SK-N-SH treated with all-trans-retinoic acid at 6 μM for 48 hours (cell line): ENCODE measurements at regions not wholly inside any gene's neighbourhood (a gene's known extent, or its start where the extent isn't known, plus 50 kb on each side); places are given as distances from the start of the nearest gene placed in this dataset.

Experiments used
- ATAC-seq: fragments of 200-7000 bp; cut with Tn5 transposase; 3 replicates; pipeline ENCODE4 v1.9.1; 2020; ENCODE audit warnings: mild to moderate bottlenecking, moderate library complexity
- BACH2 ChIP-seq: fragments of 250-450 bp; sonication (Bioruptor Pico); IDR thresholded peaks from 2 replicates; pipeline ENCODE4 v1.9.0; 2021; ENCODE audit warnings: mild to moderate bottlenecking, borderline replicate concordance
- CSDC2 ChIP-seq: fragments of 250-450 bp; sonication (Bioruptor Pico); IDR thresholded peaks from 2 replicates; pipeline ENCODE4 v1.5.0; 2020; ENCODE audit warnings: mild to moderate bottlenecking, moderate library complexity
- ESRRG ChIP-seq: fragments of 250-450 bp; sonication (Bioruptor Pico); IDR thresholded peaks from 2 replicates; pipeline ENCODE4 v1.6.1; 2021; ENCODE audit warnings: mild to moderate bottlenecking
- GLIS3 ChIP-seq: fragments of 250-450 bp; sonication (Bioruptor Pico); IDR thresholded peaks from 2 replicates; pipeline ENCODE4 v1.5.0; 2020; ENCODE audit warnings: mild to moderate bottlenecking, moderate library complexity
- ISL1 ChIP-seq: fragments of 250-450 bp; sonication (Bioruptor Pico); IDR thresholded peaks from 2 replicates; pipeline ENCODE4 v2.1.2; 2022; ENCODE audit warnings: mild to moderate bottlenecking, moderate library complexity
- OSR1 ChIP-seq: fragments of 250-450 bp; sonication (Bioruptor Pico); IDR thresholded peaks from 2 replicates; pipeline ENCODE4 v1.8.0; 2022; ENCODE audit warnings: moderate library complexity, mild to moderate bottlenecking, inconsistent platforms
- RARB ChIP-seq: fragments of 250-450 bp; sonication (Bioruptor Pico); IDR thresholded peaks from 2 replicates; pipeline ENCODE4 v1.8.0; 2021; ENCODE audit warnings: mild to moderate bottlenecking, moderate library complexity
- TCF4 ChIP-seq: fragments of 250-450 bp; sonication (Bioruptor Pico); IDR thresholded peaks from 2 replicates; pipeline ENCODE4 v1.8.0; 2021; ENCODE audit warnings: mild to moderate bottlenecking, moderate library complexity, borderline replicate concordance
- ZC3H10 ChIP-seq: fragments of 250-450 bp; sonication (Bioruptor Pico); IDR thresholded peaks from 2 replicates; pipeline ENCODE4 v1.5.1; 2021; ENCODE audit warnings: mild to moderate bottlenecking, moderate library complexity
- ZFP3 ChIP-seq: fragments of 250-450 bp; sonication (Bioruptor Pico); IDR thresholded peaks from 2 replicates; pipeline ENCODE4 v1.5.0; 2020; ENCODE audit warnings: mild to moderate bottlenecking, moderate library complexity
- ZFP30 ChIP-seq: fragments of 450-650 bp; formaldehyde crosslinking; IDR thresholded peaks from 2 replicates; pipeline ENCODE4 v1.5.0; 2022; ENCODE audit warnings: mild to moderate bottlenecking, moderate library complexity
- ZNF565 ChIP-seq: fragments of 450-650 bp; formaldehyde crosslinking; conservative IDR thresholded peaks from 2 replicates; pipeline ENCODE4 v1.5.0; 2020; ENCODE audit warnings: low read depth, mild to moderate bottlenecking, moderate library complexity
- ZNF70 ChIP-seq: fragments of 450-650 bp; formaldehyde crosslinking; IDR thresholded peaks from 2 replicates; pipeline ENCODE4 v1.5.0; 2020; ENCODE audit warnings: mild to moderate bottlenecking, moderate library complexity
- ZNF8 ChIP-seq: fragments of 450-650 bp; formaldehyde crosslinking; IDR thresholded peaks from 2 replicates; pipeline ENCODE4 v1.5.0; 2020; ENCODE audit warnings: mild to moderate bottlenecking, moderate library complexity
- TF ChIP-seq, protein P1 (sequence below): fragments of 250-450 bp; sonication (Bioruptor Pico); IDR thresholded peaks from 2 replicates; pipeline ENCODE4 v1.5.1; 2020; ENCODE audit warnings: low read depth, mild to moderate bottlenecking, moderate library complexity
- TF ChIP-seq, protein P2 (sequence below): fragments of 250-450 bp; sonication (Bioruptor Pico); IDR thresholded peaks from 2 replicates; pipeline ENCODE4 v1.8.0; 2021; ENCODE audit warnings: low read depth, mild to moderate bottlenecking, moderate library complexity, borderline replicate concordance
- TF ChIP-seq, protein P3 (sequence below): fragments of 250-450 bp; sonication (Bioruptor Pico); IDR thresholded peaks from 2 replicates; pipeline ENCODE4 v1.5.1; 2021; ENCODE audit warnings: mild to moderate bottlenecking, moderate library complexity
- TF ChIP-seq, protein P4 (sequence below): fragments of 250-450 bp; sonication (Bioruptor Pico); IDR thresholded peaks from 2 replicates; pipeline ENCODE4 v1.8.0; 2020; ENCODE audit warnings: mild to moderate bottlenecking, moderate library complexity, borderline replicate concordance
- TF ChIP-seq, protein P5 (sequence below): fragments of 250-450 bp; sonication (Bioruptor Pico); IDR thresholded peaks from 2 replicates; pipeline ENCODE4 v1.5.0; 2020; ENCODE audit warnings: mild to moderate bottlenecking, moderate library complexity

DNA sequence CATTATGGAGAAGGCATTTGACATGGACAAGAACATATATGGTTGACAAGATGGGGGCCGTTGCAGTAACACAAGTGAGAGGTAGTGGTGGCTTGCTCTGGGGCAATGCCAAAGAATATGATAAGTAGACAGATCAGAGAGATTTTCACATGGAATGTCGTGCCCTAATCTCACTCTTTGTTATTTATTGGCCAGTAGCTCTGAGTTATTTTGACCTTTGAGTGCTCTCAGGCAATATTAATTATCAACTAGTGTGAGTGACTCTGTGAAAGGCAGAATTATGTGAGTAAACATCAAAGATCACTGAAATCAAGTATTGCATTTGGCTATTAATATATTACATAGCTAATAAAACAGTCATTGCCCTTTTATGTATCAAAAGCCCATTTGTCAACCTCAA lies 164.9 kb upstream of the ADAMTS9 start:
- no peak for ATAC-seq
- TF ChIP-seq TCF4 (CRISPR knock-in tag) (no peak), ZFP30 (CRISPR knock-in tag) (no peak), ZC3H10 (CRISPR knock-in tag) (no peak), ESRRG (no peak), CSDC2 (CRISPR knock-in tag) (no peak), GLIS3 (no peak), OSR1 (CRISPR knock-in tag) (no peak), RARB (CRISPR knock-in tag) (no peak)
- TF ChIP-seq, protein P1, sequence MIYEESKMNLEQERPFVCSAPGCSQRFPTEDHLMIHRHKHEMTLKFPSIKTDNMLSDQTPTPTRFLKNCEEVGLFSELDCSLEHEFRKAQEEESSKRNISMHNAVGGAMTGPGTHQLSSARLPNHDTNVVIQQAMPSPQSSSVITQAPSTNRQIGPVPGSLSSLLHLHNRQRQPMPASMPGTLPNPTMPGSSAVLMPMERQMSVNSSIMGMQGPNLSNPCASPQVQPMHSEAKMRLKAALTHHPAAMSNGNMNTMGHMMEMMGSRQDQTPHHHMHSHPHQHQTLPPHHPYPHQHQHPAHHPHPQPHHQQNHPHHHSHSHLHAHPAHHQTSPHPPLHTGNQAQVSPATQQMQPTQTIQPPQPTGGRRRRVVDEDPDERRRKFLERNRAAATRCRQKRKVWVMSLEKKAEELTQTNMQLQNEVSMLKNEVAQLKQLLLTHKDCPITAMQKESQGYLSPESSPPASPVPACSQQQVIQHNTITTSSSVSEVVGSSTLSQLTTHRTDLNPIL (CRISPR knock-in tag): no peak
- TF ChIP-seq, protein P2, sequence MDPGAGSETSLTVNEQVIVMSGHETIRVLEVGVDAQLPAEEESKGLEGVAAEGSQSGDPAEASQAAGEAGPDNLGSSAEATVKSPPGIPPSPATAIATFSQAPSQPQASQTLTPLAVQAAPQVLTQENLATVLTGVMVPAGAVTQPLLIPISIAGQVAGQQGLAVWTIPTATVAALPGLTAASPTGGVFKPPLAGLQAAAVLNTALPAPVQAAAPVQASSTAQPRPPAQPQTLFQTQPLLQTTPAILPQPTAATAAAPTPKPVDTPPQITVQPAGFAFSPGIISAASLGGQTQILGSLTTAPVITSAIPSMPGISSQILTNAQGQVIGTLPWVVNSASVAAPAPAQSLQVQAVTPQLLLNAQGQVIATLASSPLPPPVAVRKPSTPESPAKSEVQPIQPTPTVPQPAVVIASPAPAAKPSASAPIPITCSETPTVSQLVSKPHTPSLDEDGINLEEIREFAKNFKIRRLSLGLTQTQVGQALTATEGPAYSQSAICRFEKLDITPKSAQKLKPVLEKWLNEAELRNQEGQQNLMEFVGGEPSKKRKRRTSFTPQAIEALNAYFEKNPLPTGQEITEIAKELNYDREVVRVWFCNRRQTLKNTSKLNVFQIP: no peak

DNA sequence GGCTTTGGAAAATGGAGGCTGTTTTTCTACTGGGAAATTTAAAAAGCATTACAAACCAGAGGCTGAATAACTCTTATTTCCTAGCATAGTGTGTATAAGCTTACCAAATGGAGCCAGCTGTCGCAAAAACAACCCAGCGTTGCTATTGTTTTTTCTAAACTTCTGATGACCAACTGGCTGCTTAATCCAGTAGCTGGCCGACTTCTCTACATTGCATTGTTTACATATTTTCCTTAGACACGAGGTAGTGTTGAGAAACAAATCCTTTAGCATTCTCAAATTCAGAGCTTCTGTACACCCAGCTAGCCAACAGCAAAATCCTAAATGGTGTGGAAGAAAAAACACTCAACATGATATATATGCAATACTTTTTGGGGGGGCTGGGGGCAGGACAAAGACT lies 161.0 kb upstream of the ADAMTS9 start:
- no peak for ATAC-seq
- TF ChIP-seq ZFP30 (CRISPR knock-in tag) (no peak), ZNF8 (CRISPR knock-in tag) (no peak), ZNF565 (CRISPR knock-in tag) (no peak), OSR1 (CRISPR knock-in tag) (no peak), BACH2 (no peak), ZFP3 (CRISPR knock-in tag) (no peak), ESRRG (no peak), RARB (CRISPR knock-in tag) (no peak), ZNF70 (CRISPR knock-in tag) (no peak), ISL1 (CRISPR knock-in tag) (no peak)
- TF ChIP-seq, protein P3, sequence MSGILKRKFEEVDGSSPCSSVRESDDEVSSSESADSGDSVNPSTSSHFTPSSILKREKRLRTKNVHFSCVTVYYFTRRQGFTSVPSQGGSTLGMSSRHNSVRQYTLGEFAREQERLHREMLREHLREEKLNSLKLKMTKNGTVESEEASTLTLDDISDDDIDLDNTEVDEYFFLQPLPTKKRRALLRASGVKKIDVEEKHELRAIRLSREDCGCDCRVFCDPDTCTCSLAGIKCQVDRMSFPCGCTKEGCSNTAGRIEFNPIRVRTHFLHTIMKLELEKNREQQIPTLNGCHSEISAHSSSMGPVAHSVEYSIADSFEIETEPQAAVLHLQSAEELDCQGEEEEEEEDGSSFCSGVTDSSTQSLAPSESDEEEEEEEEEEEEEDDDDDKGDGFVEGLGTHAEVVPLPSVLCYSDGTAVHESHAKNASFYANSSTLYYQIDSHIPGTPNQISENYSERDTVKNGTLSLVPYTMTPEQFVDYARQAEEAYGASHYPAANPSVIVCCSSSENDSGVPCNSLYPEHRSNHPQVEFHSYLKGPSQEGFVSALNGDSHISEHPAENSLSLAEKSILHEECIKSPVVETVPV: no peak
- TF ChIP-seq, protein P4, sequence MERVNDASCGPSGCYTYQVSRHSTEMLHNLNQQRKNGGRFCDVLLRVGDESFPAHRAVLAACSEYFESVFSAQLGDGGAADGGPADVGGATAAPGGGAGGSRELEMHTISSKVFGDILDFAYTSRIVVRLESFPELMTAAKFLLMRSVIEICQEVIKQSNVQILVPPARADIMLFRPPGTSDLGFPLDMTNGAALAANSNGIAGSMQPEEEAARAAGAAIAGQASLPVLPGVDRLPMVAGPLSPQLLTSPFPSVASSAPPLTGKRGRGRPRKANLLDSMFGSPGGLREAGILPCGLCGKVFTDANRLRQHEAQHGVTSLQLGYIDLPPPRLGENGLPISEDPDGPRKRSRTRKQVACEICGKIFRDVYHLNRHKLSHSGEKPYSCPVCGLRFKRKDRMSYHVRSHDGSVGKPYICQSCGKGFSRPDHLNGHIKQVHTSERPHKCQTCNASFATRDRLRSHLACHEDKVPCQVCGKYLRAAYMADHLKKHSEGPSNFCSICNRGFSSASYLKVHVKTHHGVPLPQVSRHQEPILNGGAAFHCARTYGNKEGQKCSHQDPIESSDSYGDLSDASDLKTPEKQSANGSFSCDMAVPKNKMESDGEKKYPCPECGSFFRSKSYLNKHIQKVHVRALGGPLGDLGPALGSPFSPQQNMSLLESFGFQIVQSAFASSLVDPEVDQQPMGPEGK (CRISPR knock-in tag): no peak
- TF ChIP-seq, protein P2: no peak
- TF ChIP-seq, protein P1 (CRISPR knock-in tag): no peak
- TF ChIP-seq, protein P5, sequence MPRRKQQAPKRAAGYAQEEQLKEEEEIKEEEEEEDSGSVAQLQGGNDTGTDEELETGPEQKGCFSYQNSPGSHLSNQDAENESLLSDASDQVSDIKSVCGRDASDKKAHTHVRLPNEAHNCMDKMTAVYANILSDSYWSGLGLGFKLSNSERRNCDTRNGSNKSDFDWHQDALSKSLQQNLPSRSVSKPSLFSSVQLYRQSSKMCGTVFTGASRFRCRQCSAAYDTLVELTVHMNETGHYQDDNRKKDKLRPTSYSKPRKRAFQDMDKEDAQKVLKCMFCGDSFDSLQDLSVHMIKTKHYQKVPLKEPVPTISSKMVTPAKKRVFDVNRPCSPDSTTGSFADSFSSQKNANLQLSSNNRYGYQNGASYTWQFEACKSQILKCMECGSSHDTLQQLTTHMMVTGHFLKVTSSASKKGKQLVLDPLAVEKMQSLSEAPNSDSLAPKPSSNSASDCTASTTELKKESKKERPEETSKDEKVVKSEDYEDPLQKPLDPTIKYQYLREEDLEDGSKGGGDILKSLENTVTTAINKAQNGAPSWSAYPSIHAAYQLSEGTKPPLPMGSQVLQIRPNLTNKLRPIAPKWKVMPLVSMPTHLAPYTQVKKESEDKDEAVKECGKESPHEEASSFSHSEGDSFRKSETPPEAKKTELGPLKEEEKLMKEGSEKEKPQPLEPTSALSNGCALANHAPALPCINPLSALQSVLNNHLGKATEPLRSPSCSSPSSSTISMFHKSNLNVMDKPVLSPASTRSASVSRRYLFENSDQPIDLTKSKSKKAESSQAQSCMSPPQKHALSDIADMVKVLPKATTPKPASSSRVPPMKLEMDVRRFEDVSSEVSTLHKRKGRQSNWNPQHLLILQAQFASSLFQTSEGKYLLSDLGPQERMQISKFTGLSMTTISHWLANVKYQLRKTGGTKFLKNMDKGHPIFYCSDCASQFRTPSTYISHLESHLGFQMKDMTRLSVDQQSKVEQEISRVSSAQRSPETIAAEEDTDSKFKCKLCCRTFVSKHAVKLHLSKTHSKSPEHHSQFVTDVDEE: no peak
